ENCODE measurements at regions not wholly inside any gene's neighbourhood (a gene's known extent, or its start where the extent isn't known, plus 50 kb on each side); places are given as distances from the start of the nearest gene placed in this dataset.
A peak's percentile ranks its signal among the peaks of the same experiment; 100 is the strongest.

DNA sequence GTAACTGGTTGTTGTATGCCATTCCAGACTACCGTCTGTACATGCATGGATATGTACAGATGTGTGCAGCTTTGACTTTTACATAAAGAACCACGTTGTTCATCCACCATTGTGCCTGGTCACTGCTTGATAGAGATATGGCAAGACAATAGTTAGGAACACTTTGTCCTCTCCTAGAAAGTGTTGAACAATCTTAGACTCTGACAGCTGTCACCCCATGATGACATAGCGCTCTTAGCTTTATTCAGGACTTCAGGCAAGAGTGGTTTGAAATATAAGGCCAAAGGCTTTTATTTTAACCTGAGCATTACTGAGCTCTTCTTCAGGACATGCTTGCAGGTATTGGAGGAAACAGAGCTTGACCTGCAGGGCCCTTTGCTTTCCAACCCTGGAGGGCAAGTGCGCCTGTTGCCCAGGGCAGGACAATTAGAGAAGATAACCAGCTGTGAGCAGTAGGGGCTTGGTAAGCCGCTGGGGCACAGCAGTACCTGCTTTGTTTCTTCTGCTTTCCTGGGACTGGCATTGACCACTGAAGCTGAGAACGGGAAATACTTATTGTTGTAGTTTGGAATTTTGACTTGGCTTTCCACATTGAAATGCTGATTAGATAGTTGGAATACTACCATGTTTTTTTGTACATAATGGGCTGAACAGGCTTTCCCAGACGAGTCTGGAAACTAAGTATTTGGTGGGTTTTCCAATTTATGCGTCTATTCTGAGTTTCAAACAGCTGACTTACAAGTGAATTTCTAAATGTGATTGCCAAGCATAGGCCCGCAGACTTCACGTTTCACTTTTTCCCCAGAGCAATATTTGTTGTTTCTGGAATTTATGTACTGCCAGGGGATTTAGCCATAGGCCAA is 51.1 kb downstream of the GARRE1 start:
- DNase-seq: no peak

DNA sequence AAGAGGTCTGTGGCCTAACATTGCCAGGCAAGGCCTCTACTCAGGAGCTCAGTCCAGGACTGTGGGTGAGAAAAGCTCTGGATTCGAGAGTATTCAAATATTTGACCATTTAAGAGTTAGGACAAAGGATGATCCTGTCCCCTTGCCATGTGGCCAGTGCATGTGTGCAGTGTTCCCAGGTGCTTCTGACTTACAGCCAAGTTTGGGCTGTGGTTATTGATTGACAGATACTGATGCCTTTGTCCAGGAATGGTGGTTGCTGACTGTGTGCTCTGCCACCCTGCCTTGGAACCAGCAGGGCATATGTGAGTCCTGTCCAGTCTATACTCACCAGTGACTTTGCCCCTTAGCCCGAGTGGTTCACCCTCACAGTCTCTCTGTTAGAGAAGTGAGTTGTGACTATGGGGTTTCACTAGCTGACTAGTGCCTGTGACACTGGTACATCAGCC is 51.9 kb downstream of the GARRE1 start:
- no peak for DNase-seq

DNA sequence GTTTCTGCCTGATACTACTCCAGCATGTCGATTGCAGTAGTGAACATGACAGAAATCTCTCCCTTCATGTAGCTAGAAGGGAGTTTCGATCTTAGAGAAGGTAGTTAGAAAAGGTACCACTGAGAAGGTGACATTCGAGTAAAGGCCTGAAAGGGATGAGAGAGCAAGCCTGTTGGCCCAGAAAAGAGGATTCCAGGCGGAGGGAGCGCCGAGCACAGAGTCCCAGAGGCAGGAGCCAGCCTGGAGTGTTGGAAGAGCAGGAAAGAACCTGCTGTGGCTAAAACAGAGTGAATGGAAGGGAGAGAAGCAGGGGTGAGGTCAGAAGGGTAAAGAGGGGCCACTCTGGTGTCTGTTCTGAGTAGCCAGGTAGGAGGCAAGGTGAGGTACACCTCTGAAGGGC is 52.5 kb downstream of the GARRE1 start:
- DNase-seq: no peak

DNA sequence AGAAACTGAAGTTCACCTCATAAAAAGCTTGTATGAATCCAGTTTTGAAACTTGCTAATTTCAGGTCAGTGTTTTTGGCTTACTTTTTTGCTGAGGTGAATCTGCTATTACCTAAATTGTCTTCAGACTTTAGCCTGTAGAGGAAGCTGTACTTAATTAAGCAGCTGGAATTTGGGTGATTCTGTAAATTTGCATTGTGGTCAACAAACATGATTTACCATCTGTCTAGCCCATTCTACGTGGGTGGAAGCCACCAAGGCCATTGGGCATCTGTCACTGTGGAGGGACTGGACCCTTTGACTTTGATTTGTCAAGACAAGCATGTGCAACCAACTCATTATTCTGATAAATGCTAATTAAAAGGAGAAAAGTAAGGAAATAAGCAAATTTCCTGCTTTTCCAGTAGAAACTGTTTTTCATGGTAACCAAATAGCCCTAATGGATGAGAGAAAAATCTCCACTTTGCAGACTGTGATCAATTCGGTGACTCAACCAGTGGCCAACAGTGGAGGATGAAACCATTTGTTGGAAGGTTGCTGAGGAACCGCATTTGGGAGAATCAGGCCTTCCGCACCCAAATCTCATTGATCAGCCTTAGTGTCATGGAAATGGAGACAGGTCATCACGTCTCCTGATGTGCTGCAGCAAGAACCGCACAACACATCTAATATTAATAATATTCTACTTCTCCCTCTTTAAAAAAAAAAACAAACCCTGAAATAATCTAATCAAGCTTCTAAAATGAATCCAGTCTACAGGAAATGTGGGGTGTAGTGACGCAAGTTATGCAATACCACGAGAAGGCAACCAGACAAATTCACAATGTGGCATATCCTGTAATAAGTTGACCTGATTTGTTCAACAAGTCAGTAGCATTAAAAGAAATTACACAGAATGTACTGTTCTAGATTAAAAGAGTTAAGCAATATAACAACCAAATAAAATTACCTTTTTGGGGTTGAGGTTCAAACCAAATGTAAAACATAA is 54.3 kb downstream of the GARRE1 start:
- peak; percentile 21 for DNase-seq

DNA sequence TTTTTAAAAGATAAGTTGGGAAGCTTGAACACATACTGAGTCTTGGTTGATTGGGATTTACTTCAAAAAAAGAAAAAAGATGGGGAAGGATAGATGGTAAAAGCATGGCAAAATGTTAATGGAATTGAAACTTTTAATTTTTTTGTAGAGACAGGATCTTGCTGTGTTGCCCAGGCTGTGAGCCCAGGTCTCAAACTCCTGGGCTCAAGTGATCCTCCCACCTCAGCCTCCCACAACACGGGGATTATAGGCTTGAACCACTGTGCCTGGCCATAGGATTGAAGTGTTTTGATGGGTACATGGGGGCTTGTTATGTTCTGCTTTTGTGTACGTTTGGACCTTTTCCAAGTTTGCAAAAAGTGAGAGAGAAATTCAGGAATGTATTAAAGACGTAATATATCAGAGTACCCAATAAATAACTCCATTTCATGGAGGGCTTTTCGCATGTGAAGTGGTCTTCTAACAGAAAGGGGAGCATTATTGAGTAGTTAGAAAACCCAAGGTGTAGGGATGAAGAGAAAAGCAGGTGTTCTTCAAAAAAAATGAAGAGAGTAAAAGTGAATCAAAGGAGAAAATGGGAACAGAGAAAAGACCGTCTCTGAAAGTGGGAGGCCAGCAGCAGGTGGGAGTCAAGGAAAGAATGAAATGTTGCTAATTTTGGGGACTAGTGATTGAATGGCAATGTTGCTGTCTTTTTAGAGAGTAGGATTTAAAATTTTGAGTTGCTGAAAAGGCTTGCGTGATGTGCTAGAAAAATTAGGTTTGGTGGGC is 55.2 kb downstream of the GARRE1 start:
- DNase-seq: no peak

DNA sequence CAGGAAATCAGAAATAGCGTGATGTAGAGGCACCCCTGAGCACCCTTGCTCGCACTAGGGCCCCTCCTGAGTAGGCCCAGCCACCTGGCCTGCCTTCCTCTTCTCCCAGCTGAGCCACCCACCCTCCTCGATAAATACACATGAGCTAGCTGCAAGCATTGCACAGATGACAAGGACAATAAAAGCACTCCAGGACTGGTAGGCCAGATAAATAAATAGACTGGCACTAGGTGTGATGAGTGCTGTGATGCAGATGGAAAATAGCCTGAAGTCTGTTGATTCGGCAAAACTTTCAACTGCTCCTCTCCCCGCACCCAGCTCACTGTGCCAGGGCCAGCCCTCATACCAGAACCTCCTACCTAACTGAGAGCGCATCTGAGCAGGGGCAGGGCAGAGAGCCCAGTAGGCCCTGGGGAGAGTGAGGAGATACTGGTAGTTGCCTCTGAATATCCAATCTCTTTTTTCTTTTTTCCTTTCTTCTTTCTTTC is 54.5 kb upstream of the GPI start:
- DNase-seq: no peak

DNA sequence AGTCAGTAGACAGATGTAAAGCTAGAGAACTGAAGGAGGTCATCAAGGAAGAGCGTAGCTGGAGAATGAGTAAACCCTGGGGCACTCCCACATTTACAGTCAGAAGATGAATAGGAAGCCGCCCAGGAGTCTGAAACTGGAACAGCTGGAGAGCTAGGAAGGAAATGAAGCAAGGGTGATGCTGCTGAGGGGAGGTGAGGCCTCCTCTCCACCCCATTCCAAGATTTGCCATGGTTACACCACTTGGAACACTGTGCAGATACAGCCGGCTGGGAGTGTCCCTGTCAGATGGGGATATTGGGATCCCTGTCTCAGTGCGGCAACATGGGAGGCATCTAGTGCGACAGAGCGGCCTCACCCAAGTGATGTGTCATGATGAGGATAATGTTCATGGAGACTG is 51.8 kb upstream of the GPI start:
- DNase-seq: no peak

DNA sequence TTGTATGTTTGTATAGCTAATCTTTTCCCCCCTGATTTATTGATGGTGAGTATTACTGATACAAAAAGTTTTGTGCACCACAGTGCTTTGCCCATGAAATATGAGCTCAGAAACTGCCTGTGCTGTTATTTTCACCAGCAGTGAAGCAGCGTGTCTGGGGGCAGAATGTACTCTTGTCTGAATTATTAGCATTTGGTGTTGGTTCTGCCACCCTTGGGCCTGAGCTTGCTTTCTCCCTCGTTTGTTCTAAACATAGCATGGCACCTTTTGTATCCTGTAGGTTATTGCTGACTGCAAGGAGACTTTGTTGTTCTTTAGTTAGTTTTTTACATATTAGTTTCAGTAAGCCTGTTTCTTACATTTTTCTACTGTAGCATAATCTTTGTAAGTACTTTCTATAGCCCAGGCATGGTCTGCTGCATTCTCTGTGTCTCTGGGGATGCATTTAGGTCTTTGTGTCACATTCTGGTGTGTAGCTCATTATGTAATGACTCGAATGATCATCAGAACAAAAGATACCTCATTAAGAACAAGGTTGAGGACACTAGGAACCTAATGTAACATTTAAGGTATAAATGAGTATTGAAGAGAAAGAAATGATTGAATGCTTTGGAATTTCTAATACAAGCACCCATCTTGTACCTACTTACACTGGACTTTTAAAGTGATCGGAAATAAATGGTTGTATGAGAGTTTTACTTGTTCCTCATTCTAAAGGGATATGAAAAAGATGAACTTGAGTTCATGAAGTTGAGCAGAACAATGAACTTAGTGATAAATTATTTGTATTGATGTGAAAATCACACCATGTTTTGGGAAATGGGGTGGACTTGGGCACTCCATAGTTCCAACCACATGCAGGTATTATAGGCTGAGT is 50.3 kb upstream of the GPI start:
- DNase-seq: no peak

All from activated CD4-positive, alpha-beta T cell treated with anti-CD3 and anti-CD28 coated beads, Interleukin-10, Interleukin-2, amounts not matched to agents 100 ng/mL and 50 ng/mL, durations not matched to agents 16 hours and 8 hours (primary cell).